Kasumi-1 (cell line): ENCODE measurements at regions not wholly inside any gene's neighbourhood (a gene's known extent, or its start where the extent isn't known, plus 50 kb on each side); places are given as distances from the start of the nearest gene placed in this dataset.
A peak's percentile ranks its signal among the peaks of the same experiment; 100 is the strongest.

Experiments used
- DNase-seq, 2 experiments: peaks; one replicate each; lab custom pipeline; 2025; lab: John Stamatoyannopoulos, UW

DNA sequence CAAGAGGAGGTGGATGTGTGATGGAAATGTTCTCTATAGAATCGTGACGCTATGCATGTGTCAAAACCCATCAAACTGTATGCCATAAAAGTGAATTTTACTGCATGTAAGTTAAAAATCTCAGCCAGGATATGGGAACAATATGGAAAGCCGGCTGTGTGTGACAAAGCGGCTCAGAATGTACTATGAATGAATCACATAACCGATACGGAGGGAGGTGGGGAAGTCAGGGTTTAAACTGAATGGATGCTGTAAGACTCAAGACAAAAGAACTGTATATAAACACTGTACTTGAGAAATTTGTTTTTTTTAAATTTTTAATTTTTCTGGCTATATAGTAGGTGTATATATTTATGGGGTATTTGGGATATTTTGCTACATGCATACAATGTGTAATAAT is 111.6 kb upstream of the PDE4B start:
- no peak for DNase-seq

DNA sequence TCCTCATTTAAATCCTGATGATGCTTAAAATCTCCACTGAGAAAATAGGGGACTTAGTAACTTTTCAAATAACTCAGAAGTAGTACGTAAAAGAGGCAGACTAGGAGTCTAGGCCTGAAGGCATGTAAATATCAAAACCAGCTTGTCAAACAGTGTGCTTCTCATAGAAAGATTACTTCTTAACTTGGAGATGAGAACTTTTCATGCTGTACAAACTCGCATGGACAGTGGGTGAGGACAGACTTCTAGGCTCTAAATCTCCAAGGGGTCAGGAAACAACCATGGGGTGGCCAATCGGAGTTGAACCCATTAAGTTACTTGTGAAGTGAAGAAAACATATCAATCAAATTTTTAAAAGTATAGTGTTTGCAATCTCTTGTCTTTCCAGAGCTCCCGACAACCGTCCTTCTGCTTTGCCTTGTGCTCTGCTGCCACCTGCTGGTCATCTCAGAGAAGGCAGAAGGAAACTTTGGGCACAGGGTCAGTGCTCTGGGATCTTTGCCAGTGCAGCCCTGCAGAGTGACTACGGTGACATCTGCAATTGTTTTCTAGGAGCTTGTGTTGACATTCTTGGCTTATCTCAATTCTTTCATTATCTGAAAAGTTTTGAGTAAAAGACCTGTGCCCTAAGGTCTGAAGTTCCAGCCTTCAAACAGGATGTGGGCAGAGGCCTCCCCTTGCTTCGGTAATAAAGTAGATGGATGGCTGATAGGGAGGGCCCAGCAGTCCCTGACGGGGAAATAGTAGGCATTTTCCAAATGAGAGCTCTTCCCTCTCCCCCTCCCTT is 105.1 kb upstream of the PDE4B start:
- DNase-seq = peak; percentile 77 to 86

DNA sequence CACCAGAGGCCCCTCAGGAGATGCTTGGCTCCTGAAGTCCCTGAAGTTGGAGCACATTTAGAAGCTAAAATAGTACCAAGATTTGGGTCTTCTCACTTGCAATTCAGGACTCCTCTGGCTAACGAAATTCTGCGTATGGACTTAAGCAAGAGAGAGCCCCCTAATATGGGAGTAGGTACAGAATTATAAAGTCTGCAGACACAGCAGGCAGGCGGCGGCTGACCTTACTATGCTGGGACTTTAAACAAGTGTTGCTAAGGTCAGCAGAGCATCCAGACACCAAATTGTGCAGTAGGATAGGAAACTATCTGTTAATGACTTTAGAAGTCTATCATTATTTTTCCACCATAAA is 104.5 kb upstream of the PDE4B start:
- no peak for DNase-seq

DNA sequence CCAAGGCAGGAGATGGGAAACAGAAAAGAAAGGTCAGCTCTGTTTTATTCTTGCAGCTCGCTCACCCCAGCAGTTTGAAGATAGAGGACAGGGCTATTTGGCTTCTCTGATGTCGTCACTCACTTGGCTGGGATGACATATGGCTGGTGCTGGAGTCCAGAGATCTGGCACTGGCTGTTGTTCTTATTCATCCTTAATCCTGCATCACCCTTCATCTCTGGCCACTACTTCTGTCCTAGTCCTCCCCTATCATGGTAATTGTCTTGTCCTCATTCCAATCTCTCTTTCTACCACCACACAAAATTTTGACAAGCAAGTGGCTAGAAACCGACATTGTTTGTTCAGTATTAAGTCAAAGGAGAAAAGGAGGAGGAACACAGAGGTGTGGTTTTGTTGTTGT is 103.8 kb upstream of the PDE4B start:
- DNase-seq = no peak

DNA sequence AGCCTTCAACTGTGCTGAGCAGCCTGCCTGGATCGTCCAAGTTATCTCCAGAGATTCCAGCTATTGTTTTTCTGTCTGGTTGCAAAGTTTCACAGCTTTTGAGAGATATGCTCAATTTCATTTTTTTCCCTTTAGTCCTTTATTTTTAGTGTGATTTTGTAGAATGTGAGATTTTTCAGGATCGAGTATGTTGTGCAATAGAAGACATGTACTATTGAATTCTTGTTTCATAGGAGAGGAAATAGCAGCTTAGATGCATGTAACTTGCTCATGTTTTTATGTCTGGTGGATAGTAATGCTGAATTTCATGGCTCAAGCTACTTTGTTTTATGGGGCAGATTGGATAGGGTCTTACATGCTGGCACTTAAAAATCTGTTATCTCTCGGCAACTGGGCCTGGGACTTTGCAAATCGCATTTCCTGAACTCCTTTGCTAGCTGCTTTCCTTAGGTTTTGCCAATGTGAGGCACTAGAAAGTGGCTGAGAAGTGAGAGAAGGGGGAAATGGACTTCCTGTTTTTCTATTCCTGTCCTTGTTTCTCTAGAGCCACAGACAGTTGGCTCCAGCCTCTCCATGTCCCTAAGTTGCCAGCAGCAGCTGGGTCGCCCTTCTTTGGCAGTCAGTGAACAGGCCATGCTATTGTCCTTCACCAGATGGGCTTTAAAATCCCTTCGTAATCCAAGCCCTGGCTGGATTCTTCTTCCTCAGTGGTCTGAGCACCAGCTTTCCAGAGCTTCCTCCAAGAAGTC is 101.4 kb upstream of the PDE4B start:
- peak; percentile 64 to 65 for DNase-seq

DNA sequence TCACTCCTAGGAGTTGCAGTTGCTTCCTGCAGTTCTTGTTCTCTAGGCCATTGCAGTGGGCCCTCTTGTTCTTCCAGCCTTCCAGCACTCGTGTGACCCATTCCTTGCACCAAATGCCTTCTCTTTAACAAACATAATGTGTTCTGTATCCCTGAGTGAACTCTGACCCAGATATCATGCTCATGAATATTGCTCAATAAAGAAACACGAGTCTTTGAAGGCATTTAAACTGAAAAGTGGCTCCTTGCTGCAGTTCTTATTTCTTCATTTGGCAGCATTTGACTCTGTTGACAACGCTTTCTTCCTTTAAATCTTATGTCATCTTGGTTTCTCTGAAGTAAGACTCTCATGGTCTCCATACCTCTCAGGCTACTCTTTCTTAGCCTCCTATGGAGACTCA is 100.7 kb upstream of the PDE4B start:
- no peak for DNase-seq

DNA sequence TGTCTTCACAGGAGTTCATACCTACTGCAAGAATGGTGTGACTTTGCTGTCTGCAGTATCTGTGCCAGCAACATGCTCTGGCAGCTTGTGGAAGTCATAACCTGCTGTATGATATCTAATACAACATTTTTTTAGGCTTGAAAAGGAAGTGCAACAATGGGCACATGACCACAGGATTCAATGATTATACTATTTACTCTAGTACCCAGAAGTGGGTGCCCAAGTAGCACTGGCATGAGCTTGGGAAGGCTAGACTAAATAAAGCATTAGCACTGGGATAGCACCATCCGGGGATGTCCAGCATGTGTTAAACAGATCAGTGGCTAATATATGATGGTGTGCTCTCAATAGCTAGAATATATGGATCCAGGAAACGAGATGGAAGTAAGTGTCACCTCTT is 98.6 kb upstream of the PDE4B start:
- no peak for DNase-seq

DNA sequence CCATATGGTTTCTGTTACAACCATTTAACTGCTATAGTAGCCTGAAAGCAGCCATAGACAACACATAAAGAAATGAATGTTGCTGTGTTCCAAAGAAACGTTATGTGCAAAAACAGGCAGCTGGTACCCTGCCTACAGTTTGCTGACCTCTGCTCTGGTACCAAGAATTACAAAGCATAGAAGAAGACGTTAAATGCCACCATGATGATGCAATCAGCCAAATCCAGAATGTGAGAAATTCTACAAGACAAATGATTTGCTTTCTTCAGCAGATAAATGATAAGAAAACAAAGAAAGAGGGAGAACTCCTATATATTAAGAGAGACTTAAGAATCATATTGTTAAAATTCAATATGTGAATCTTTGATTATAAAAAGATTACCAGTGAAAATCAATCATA is 97.8 kb upstream of the PDE4B start:
- DNase-seq = no peak

DNA sequence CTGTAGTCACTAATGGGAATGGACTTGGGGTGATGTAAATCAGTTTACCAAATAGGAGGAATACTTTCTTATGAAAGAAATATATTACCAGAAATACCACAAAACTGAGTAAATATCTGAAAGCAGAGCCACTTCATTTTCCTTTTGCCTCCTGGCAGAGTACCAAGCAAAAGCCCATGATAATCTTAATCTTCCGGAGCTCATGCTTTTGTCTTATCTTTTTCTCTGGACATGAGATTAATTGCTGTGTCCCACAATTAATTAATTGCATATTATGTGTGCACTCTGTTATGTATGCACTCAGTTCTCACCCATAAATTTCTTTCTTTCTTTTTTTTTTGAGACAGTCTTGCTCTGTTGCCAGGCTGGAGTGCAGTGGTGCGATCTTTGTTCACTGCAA is 94.1 kb upstream of the PDE4B start:
- no peak for DNase-seq

DNA sequence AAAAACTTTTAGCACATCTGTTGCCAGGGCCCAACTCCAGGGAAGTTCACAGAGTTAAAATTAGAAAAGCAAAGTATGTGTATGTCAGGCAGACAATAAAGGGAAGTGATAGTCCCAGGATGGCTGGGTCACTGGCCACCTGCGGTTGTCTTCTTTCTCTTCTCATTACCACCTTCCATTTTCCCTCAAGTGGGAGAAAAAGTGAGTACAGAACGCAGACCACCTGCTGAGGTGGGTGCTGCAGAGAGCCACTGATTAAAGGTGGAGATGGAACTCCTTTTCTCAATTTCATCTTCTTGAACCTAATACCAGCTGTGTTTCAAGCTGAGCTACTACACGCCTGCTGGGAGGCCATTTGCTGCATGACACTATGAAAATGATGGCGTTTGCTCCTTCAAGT is 88.8 kb upstream of the PDE4B start:
- DNase-seq = no peak

DNA sequence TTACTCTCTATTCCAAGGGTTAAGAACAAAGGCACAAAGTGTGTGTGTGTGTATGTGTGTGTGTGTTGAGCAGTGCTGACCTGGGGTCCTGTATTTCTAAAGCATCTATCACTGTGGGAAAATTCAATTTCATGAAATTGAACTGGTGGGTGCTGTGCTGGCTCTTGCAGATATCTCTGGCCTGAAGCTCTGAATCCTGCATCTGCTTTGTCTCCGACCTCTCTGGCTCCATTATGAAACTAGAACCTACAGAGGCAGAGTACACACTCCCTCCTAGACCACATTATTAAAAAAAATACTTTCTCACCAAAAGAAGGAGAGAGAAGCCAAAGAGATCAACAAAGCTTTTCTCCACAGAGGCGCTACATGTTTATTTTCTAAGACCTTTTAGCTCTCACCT is 88.4 kb upstream of the PDE4B start:
- DNase-seq = no peak

DNA sequence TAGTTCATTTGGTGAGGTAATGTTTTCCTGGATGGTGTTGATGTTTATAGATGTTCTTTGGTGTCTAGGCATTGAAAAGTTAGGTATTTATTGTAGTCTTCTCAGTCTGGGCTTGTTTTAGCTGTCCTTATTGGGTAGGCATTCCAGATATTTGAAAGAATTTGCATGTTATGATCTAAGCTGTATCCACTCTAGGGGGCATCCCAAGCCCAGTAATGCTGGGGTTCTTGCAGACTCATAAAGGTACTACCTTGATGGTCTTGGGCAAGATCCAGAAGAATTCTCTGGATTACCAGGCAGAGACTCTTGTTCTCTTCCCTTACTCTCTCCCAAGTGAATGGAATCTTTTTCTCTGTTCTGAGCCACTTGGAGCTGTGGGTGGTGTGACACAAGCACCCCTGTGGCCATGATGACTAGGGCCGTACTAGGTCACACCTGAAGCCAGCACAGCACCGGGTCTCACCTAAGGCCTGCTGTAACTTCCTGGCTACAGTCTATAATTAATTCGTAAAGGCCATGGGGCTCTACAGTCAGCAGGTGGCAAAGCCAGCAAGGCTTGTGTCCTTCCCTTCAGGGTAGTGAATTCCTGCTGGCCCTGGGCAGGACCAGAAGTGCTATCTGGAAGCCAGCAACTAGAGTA is 74.8 kb upstream of the PDE4B start:
- DNase-seq = peak in 1 of 2 experiments; percentile 8

DNA sequence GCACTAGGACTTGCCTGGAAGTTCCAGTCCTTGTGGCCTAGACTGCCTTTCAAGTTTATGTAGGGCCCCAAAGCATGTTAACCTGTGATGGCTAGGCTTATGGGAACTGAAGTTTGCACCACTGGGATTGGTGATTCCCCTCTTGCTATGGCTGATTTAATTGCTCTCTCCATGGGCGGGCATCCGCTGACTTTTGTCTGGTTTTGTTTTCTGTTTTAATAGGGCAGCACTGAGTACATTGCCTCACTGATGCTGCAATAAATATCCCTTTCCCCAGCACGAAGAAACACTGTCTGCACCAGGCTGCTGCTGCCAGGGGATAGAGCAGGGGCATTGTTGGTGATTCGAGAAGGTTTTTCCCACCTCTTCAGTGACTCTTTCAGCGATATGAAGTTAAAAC is 73.3 kb upstream of the PDE4B start:
- no peak for DNase-seq

DNA sequence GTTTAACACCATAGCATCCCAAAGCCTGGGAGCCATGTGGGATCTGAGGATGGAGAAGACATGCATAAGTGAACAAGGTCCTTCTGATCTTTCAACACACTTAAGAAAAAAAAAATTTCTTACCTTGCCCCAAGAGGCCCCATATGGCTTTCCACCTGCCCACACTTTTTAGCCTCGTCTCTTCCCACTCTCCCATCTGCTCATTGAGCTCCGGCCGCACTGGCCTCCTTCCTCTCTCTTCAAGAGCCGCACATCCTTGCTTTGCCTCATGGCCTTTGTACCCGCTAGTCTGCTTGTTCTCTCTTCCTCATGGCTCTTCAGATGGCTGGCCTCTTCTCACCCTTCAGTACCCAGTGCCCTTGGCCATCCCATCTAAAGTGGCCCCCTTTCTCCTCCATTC is 70.2 kb upstream of the PDE4B start:
- no peak for DNase-seq

DNA sequence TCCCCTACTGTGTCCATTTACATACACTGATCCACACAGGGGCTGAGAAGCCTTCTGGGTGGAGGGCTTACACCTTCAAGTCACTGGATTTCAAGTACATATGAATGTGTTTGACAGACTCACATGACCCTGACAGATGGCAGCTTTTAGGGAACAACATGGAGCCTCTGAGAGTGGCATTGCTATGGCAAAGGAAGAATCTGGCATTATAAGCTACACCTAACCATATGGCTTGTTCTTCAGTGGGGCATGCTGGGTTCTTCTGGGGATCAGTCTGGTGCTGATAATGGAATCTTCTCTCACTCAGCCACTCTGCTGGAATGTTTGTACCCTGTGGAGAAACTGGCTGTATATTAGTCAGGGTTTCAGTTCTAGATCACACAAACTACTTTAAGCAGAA is 68.5 kb upstream of the PDE4B start:
- DNase-seq = no peak

DNA sequence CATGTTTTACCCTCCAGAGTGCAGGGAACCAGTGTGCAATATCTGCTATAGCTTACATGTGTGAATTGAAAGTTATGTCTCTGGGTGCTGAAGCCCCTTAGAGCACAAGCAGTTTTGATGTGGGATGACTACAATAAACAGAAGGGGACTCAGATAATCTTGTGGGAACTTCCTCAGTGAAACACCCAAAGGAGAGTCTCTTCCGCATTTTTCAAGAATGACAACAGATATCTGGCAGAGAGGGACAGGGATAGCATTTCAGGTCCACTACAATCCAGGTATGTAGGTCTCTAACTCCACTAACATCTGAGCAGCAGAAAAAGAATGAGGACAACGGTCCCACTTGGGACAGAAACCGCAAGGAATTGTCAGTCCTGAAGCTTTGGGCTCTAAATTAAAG is 67.6 kb upstream of the PDE4B start:
- DNase-seq = no peak

DNA sequence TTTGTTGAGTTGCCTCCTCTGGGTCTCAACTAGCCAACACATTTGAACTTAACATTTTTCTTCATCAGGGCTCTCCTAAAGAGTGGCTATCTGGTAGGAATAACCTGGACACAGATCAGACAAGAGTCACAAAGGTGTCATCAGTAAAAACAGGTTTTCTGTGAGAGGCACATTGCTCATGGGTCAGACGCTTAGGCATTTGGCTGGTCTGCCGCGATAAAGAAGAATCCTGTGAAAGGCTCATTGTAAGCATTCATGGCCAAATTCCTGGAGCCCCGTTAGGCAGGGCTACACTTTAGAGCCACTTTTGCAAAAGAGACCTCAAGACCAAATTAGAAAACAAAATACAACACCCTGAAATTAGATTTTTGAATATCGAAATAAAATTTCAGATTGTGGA is 64.2 kb upstream of the PDE4B start:
- DNase-seq = no peak

DNA sequence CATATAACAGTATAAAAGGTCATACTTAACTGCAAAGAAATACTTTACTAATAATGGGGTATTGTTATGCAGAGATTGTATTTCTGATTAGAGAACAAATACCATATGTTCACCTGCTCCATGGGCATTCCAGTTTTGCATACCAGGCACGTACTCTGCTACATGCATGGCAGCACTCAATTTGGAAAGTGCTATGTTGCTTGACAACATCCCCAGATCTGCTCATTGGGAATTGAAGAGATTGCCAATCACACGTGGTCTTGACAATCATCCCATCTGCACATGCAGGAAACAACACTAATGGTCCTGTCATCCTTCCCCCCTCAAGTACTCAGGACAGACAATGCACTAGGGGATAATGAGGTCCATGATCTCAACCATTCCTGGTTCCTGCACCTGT is 63.4 kb upstream of the PDE4B start:
- DNase-seq = no peak

DNA sequence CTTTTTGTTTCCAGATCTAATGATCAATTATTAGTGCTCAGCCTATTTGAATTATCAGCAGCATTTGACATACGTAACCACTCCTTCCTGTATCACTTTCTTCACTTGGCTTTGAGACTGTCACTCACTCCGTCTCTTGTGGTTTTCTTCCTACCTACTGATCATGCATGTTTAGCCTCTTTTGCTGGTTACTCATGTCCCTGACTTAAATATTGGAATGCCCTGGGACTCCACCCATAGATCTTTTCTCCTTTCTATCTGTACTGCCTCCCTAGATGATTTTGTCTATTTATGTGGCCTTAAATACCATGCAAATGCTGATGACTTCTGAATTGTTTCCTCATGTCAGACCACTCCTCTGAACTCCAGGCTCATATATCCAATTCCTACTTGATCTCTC is 57.7 kb upstream of the PDE4B start:
- DNase-seq = no peak

DNA sequence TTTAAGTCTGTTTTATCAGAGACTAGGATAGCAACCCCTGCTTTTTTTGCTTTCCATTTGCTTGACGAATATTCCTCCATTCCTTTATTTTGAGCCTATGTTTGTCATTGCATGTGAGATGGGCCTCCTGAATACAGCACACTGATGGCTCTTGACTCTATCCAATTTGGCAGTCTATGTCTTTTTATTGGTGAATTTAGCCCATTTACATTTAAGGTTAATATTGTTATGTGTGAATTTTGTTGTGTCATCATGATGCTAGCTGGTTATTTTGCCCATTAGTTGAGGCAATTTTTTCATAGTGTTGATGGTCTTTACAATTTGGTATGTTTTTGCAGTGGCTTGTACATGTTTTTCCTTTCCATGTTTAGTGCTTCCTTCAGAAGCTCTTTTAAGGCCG is 50.7 kb upstream of the PDE4B start:
- no peak for DNase-seq
